IMR-90 (cell line): ENCODE measurements at regions not wholly inside any gene's neighbourhood (a gene's known extent, or its start where the extent isn't known, plus 50 kb on each side); places are given as distances from the start of the nearest gene placed in this dataset.
"Not testable (repeated sequence)": the region's sequence is repeated elsewhere in the genome, so short reads cannot be mapped to it uniquely, and the experiment has no call there.

ENCODE experiments used
- ATAC-seq: fragments of 200-7000 bp; cut with Tn5 transposase; 2 replicates; pipeline ENCODE4 v1.9.1; 2020; ENCODE audit warnings: low read depth, mild to moderate bottlenecking, moderate library complexity
- BruUV-seq: library from RNA; stranded (reverse); fragments of 400-500 nt; replicated peaks from 2 replicates; lab custom pipeline; 2021; lab: Mats Ljungman, UMichigan
- CTCF ChIA-PET: fragments of 300-600 bp; formaldehyde crosslinking; extraction: SDS; loops from one replicate; lab custom pipeline; 2021; ENCODE audit warnings: antibody characterized with exemption; lab: Yijun Ruan, JAX
- POLR2A ChIA-PET: fragments of 300-600 bp; sonication (Branson Sonifier 250); formaldehyde crosslinking; loops from one replicate; lab custom pipeline; 2022; ENCODE audit warnings: antibody characterized with exemption; ENCODE audit not compliant: unreplicated experiment; lab: Charles Lee
- DNase-seq: peaks from one replicate; pipeline ENCODE4 v3.0.0; 2013
- H2AFZ ChIP-seq: replicated peaks from 2 replicates; pipeline ENCODE3; 2013; ENCODE audit warnings: low read length, mild to moderate bottlenecking; ENCODE audit not compliant: poor library complexity
- H2AK5ac ChIP-seq: 2 replicates; pipeline ENCODE4 v1.6.1; 2013; ENCODE audit warnings: low read depth, low read length, inconsistent platforms
- H2AK9ac ChIP-seq: replicated peaks from 2 replicates; pipeline ENCODE3; 2013; ENCODE audit warnings: mild to moderate bottlenecking, low read depth, low read length, moderate library complexity; ENCODE audit not compliant: poor library complexity
- H2BK120ac ChIP-seq: 2 replicates; pipeline ENCODE4 v1.6.1; 2013; ENCODE audit warnings: low read depth, low read length, inconsistent platforms
- H2BK15ac ChIP-seq: 3 replicates; pipeline ENCODE4 v1.6.1; 2013; ENCODE audit warnings: low read depth, low read length, inconsistent platforms
- H2BK20ac ChIP-seq: 2 replicates; pipeline ENCODE4 v1.6.1; 2013; ENCODE audit warnings: low read depth, mild to moderate bottlenecking, inconsistent platforms, low read length, moderate library complexity
- H2BK5ac ChIP-seq: 2 replicates; pipeline ENCODE4 v1.6.1; 2013; ENCODE audit warnings: mild to moderate bottlenecking, low read depth, low read length, inconsistent platforms; ENCODE audit not compliant: poor library complexity, severe bottlenecking
- H3K14ac ChIP-seq: replicated peaks from 2 replicates; pipeline ENCODE4 v1.6.1; 2013; ENCODE audit warnings: low read depth, low read length, inconsistent platforms
- H3K18ac ChIP-seq: 2 replicates; pipeline ENCODE4 v1.6.1; 2013; ENCODE audit warnings: low read depth, low read length, control low read depth
- H3K23ac ChIP-seq: 2 replicates; pipeline ENCODE4 v1.6.1; 2013; ENCODE audit warnings: low read depth, low read length, inconsistent platforms
- H3K27ac ChIP-seq: 2 replicates; pipeline ENCODE4 v1.5.1; 2013; ENCODE audit warnings: mild to moderate bottlenecking, control low read depth, low read length; ENCODE audit not compliant: insufficient read depth
- H3K27me3 ChIP-seq: 2 replicates; pipeline ENCODE4 v1.6.1; 2013; ENCODE audit warnings: low read length; ENCODE audit not compliant: control insufficient read depth, insufficient read depth
- H3K36me3 ChIP-seq: 2 replicates; pipeline ENCODE4 v1.6.1; 2013; ENCODE audit warnings: low read length, mixed read lengths; ENCODE audit not compliant: control insufficient read depth, insufficient read depth
- H3K4ac ChIP-seq: 2 replicates; pipeline ENCODE4 v1.6.1; 2013; ENCODE audit warnings: low read depth, low read length, inconsistent platforms
- H3K4me1 ChIP-seq: 2 replicates; pipeline ENCODE4 v1.6.1; 2013; ENCODE audit warnings: low read length, mixed read lengths; ENCODE audit not compliant: control insufficient read depth, insufficient read depth
- H3K4me2 ChIP-seq: 2 replicates; pipeline ENCODE4 v1.6.1; 2013; ENCODE audit warnings: low read depth, mild to moderate bottlenecking, control low read depth, low read length, moderate library complexity
- H3K4me3 ChIP-seq: 2 replicates; pipeline ENCODE4 v1.5.1; 2013; ENCODE audit warnings: low read depth, mild to moderate bottlenecking, control low read depth, low read length, moderate library complexity; ENCODE audit not compliant: insufficient read depth
- H3K56ac ChIP-seq: 2 replicates; pipeline ENCODE4 v1.6.1; 2013; ENCODE audit warnings: low read length, inconsistent platforms; ENCODE audit not compliant: insufficient read depth; ENCODE audit errors: extremely low read depth
- H3K79me1 ChIP-seq, 2 experiments: 2 replicates each; pipeline ENCODE4 v1.6.1; 2013; ENCODE audit warnings: low read length in 2 of 2, inconsistent platforms in 1 of 2, low read depth in 1 of 2
- H3K9ac ChIP-seq: 2 replicates; pipeline ENCODE4 v1.6.1; 2013; ENCODE audit warnings: low read depth, low read length, control low read depth
- H3K9me1 ChIP-seq: 2 replicates; pipeline ENCODE4 v1.6.1; 2013; ENCODE audit warnings: low read length, inconsistent platforms; ENCODE audit not compliant: insufficient read depth
- H3K9me3 ChIP-seq: 2 replicates; pipeline ENCODE4 v1.6.1; 2013; ENCODE audit warnings: low read length; ENCODE audit not compliant: control insufficient read depth, insufficient read depth
- H4K20me1 ChIP-seq: 2 replicates; pipeline ENCODE4 v1.6.1; 2013; ENCODE audit warnings: low read length, inconsistent platforms; ENCODE audit not compliant: insufficient read depth
- H4K5ac ChIP-seq: 2 replicates; pipeline ENCODE4 v1.6.1; 2013; ENCODE audit warnings: mild to moderate bottlenecking, low read depth, low read length, control low read depth
- H4K8ac ChIP-seq, 2 experiments: 2 replicates each; pipeline ENCODE4 v1.6.1; 2013; ENCODE audit warnings: low read depth in 2 of 2, low read length in 2 of 2, control low read depth in 1 of 2, inconsistent platforms in 1 of 2
- H4K91ac ChIP-seq: 2 replicates; pipeline ENCODE4 v1.6.1; 2013; ENCODE audit warnings: low read depth, low read length, inconsistent platforms; ENCODE audit not compliant: insufficient read depth
- WGBS, 2 experiments: methylation state at CpG; one replicate each; pipeline versions ENCODE4 v1.1.5 to v1.1.7; 2013; ENCODE audit warnings: missing lambda C conversion rate in 2 of 2; ENCODE audit not compliant: insufficient read length in 1 of 2; ENCODE audit errors: extremely low coverage in 2 of 2; 5-methylcytosine and 5-hydroxymethylcytosine counted together
- dilution Hi-C: fragments of 300-500 bp; cut with HindIII; formaldehyde crosslinking; loops from one replicate; pipeline ENCODE4 v1.14.3; 2018; ENCODE audit warnings: low sequenced_read_pairs; ENCODE audit not compliant: unreplicated experiment
- in situ Hi-C: fragments of 300-500 bp; cut with MboI; formaldehyde crosslinking; loops from 3 replicates; pipeline ENCODE4 v1.14.3; 2019; ENCODE audit warnings: low sequenced_read_pairs, inconsistent platforms, mixed read lengths
- intact Hi-C: fragments of 100-400 bp; cut with micrococcal nuclease; formaldehyde crosslinking; loops from 2 replicates; pipeline ENCODE4 v1.10.0; 2022

GRCh38 chr6:2569420-2569819 is 181.3 kb downstream of the MYLK4 start:
- POLR2A ChIA-PET, H2AK9ac ChIP-seq, H3K36me3 ChIP-seq, intact Hi-C loops, H2BK5ac ChIP-seq, H3K79me1 ChIP-seq, H2BK20ac ChIP-seq, H3K27me3 ChIP-seq, H3K4me1 ChIP-seq, H3K9me1 ChIP-seq, H3K4me3 ChIP-seq, H3K4me2 ChIP-seq, H2BK15ac ChIP-seq, ATAC-seq, H3K18ac ChIP-seq, dilution Hi-C loops, H3K4ac ChIP-seq, H2AFZ ChIP-seq, H4K8ac ChIP-seq, H3K56ac ChIP-seq, H4K20me1 ChIP-seq, H3K9me3 ChIP-seq, H2BK120ac ChIP-seq, H3K27ac ChIP-seq, H4K91ac ChIP-seq, DNase-seq, H4K5ac ChIP-seq, H3K9ac ChIP-seq, in situ Hi-C loops, H3K23ac ChIP-seq, H3K14ac ChIP-seq, CTCF ChIA-PET, BruUV-seq, H2AK5ac ChIP-seq: not testable (repeated sequence)
- WGBS, 2 experiments: no CpG with 5 or more reads among the region's 1 CpG
